ENCODE measurements at regions not wholly inside any gene's neighbourhood (a gene's known extent, or its start where the extent isn't known, plus 50 kb on each side); places are given as distances from the start of the nearest gene placed in this dataset.

DNA sequence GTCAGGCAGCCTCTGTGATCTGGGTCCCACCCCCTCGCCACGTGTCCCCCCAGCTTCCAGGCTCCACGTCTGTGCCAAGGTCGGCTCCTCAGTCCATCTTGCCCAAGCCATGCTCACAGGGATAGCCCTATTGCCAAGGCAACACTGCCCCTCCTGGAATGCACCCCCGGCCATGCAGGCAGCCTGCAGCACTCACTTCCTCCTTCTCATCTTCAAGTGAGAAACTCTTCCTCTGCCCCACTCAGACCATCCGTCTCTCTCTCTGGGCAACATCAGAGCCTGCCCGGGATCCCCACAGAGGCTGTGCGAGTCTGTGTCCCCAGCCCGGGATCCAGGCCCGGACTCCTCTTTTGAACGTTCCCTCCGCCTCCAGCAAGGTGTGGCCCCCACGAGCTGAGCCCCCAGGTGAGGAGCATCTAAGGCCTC lies 852.3 kb downstream of the BRD1 start:
- Histone ChIP-seq H3K27ac (ENCODE audit: low read length) (no peak overlapping the region), H3K4me1 (ENCODE audit: control insufficient read depth, insufficient read depth, low read length) (no peaks in the 10 kb centered on the region), H3K4me3 (ENCODE audit: low read depth in 2 of 2, low read length in 2 of 2) (no peak overlapping the region), H3K36me3 (ENCODE audit: control insufficient read depth, insufficient read depth, low read length) (no peaks in the 10 kb centered on the region), H3K9me3 (ENCODE audit: control insufficient read depth, insufficient read depth, low read depth, low read length) (no peaks in the 10 kb centered on the region), H3K27me3 (ENCODE audit: control insufficient read depth, insufficient read depth, low read length) (no peaks in the 10 kb centered on the region; the same call in 1 of the 2 replicates)
- in situ Hi-C loops (cut with HindIII; ENCODE audit: low pct_unique_long_range_greater_than_20kb, low sequenced_read_pairs), result no loop called here
- CTCF ChIA-PET, result no interaction called here
- DNase-seq (ENCODE audit: low read depth, low spot score) (no peak), ATAC-seq (no peak)
- intact Hi-C loops (cut with micrococcal nuclease; ENCODE audit: unreplicated experiment), result no loop called here
- POLR2A ChIA-PET, result no interaction called here
- no TSS peak for BruUV-seq (replicated peaks)
- TF ChIP-seq, protein P1, sequence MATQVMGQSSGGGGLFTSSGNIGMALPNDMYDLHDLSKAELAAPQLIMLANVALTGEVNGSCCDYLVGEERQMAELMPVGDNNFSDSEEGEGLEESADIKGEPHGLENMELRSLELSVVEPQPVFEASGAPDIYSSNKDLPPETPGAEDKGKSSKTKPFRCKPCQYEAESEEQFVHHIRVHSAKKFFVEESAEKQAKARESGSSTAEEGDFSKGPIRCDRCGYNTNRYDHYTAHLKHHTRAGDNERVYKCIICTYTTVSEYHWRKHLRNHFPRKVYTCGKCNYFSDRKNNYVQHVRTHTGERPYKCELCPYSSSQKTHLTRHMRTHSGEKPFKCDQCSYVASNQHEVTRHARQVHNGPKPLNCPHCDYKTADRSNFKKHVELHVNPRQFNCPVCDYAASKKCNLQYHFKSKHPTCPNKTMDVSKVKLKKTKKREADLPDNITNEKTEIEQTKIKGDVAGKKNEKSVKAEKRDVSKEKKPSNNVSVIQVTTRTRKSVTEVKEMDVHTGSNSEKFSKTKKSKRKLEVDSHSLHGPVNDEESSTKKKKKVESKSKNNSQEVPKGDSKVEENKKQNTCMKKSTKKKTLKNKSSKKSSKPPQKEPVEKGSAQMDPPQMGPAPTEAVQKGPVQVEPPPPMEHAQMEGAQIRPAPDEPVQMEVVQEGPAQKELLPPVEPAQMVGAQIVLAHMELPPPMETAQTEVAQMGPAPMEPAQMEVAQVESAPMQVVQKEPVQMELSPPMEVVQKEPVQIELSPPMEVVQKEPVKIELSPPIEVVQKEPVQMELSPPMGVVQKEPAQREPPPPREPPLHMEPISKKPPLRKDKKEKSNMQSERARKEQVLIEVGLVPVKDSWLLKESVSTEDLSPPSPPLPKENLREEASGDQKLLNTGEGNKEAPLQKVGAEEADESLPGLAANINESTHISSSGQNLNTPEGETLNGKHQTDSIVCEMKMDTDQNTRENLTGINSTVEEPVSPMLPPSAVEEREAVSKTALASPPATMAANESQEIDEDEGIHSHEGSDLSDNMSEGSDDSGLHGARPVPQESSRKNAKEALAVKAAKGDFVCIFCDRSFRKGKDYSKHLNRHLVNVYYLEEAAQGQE (IDR thresholded peaks at IDR 0.05; ENCODE audit: insufficient read depth in 1 of 2, low read depth in 2 of 2, low read length in 1 of 2), result no peak
- no peak for TF ChIP-seq POLR2AphosphoS5 (IDR thresholded peaks at IDR 0.05; ENCODE audit: low read depth, low read length)
- TF ChIP-seq TCF7L2 (IDR thresholded peaks at IDR 0.05; ENCODE audit: low read depth, low read length), result no peak
- no peak for TF ChIP-seq SIN3A (IDR thresholded peaks at IDR 0.05; ENCODE audit: borderline replicate concordance, insufficient read depth, low read depth, low read length)
- TF ChIP-seq, protein P2, sequence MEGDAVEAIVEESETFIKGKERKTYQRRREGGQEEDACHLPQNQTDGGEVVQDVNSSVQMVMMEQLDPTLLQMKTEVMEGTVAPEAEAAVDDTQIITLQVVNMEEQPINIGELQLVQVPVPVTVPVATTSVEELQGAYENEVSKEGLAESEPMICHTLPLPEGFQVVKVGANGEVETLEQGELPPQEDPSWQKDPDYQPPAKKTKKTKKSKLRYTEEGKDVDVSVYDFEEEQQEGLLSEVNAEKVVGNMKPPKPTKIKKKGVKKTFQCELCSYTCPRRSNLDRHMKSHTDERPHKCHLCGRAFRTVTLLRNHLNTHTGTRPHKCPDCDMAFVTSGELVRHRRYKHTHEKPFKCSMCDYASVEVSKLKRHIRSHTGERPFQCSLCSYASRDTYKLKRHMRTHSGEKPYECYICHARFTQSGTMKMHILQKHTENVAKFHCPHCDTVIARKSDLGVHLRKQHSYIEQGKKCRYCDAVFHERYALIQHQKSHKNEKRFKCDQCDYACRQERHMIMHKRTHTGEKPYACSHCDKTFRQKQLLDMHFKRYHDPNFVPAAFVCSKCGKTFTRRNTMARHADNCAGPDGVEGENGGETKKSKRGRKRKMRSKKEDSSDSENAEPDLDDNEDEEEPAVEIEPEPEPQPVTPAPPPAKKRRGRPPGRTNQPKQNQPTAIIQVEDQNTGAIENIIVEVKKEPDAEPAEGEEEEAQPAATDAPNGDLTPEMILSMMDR (IDR thresholded peaks at IDR 0.05), result no peak

DNA sequence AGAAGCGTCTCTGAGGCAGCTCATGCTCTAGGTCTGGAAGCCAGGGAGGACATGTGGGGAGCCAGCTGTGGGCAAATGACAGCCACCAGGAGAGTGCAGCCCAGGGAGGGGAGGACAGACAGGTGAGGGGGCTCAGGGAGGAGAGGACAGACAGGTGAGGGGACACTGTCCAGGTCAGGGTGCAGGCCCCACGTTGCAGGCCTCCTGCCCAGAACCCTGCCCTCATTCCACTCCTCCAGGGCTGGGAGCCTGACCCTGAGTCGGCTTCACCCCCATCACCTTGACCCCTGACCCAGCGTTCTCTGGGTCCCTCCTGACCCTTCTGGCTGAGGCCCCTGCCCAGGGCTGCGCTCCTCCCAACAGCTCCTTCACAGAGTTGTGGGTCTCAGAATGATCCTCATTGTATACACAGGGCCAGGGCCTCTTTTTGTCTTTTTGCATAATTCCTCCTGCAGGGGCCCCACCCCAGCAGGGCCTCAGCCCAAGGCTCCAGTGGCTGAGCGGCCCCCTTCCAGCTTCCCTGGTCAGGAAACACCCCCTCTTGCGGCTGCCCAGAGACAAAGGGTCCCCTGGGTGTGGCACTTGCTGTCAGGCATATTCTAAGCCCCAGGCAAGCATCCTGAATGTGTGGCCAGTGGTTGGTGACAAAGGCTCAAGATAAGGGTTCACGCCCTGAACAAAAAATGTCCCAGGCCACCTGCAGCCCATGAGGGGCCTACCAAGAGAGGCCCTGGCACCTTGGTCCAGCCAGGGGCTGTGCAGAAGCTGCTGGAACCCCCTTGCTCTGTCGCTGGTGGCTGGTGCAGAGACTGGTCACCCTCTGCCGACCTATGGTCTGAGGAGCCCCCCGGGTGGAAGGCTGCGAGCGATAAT lies 853.0 kb downstream of the BRD1 start:
- Histone ChIP-seq H3K36me3 (ENCODE audit: control insufficient read depth, insufficient read depth, low read length) (no peaks in the 10 kb centered on the region), H3K4me3 (ENCODE audit: low read depth in 2 of 2, low read length in 2 of 2) (no peak overlapping the region), H3K27me3 (ENCODE audit: control insufficient read depth, insufficient read depth, low read length) (no peaks in the 10 kb centered on the region; the same call in 1 of the 2 replicates), H3K27ac (ENCODE audit: low read length) (no peak overlapping the region), H3K9me3 (ENCODE audit: control insufficient read depth, insufficient read depth, low read depth, low read length) (no peaks in the 10 kb centered on the region), H3K4me1 (ENCODE audit: control insufficient read depth, insufficient read depth, low read length) (no peaks in the 10 kb centered on the region)
- CTCF ChIA-PET, result no interaction called here
- TF ChIP-seq, protein P2 (IDR thresholded peaks at IDR 0.05), result no peak
- no peak for DNase-seq (ENCODE audit: low read depth, low spot score)
- intact Hi-C loops (cut with micrococcal nuclease; ENCODE audit: unreplicated experiment), result no loop called here
- POLR2A ChIA-PET, result no interaction called here
- no peak for ATAC-seq
- in situ Hi-C loops (cut with HindIII; ENCODE audit: low pct_unique_long_range_greater_than_20kb, low sequenced_read_pairs), result no loop called here
- no TSS peak for BruUV-seq (replicated peaks)

Data from Panc1 (cell line).